ENCODE measurements at regions not wholly inside any gene's neighbourhood (a gene's known extent, or its start where the extent isn't known, plus 50 kb on each side); places are given as distances from the start of the nearest gene placed in this dataset.

DNA sequence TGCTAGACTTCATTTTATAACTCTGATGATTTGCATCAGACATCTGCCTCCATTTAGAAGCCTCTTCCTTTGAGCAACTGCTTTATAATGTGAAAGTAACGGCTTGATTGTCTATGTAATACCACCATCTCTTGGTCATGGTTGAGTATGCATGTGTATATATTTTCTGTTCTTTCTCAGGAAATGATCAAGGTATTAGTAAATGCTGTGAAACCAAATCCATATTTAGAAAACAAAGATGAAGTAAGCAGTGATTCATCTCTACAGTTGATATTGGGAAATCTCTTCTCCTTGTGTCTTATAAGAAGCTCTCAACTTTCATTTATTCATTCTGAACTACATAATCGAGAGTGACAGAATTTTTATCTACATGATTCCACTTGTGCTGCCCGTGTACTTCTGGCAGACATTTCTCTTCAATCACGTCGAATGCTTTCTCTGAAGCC is 104.6 kb upstream of the ANO3 start:
- peaks cover 6% of the 10 kb centered on the region for H3K9me3 ChIP-seq (ENCODE audit: control insufficient read depth, low read depth, low read length)
- no peaks in the 10 kb centered on the region for H3K27me3 ChIP-seq (ENCODE audit: control insufficient read depth, insufficient read depth, low read length)
- no peak overlapping the region for H3K9ac ChIP-seq (ENCODE audit: low read length)
- H3K4me3 ChIP-seq (ENCODE audit: low read length) = no peak overlapping the region
- H3K4me1 ChIP-seq (ENCODE audit: control insufficient read depth, low read depth, low read length) = no peaks in the 10 kb centered on the region
- no peak overlapping the region for H3K27ac ChIP-seq (ENCODE audit: low read length)
- no peaks in the 10 kb centered on the region for H3K36me3 ChIP-seq (ENCODE audit: control insufficient read depth, low read depth, low read length)

DNA sequence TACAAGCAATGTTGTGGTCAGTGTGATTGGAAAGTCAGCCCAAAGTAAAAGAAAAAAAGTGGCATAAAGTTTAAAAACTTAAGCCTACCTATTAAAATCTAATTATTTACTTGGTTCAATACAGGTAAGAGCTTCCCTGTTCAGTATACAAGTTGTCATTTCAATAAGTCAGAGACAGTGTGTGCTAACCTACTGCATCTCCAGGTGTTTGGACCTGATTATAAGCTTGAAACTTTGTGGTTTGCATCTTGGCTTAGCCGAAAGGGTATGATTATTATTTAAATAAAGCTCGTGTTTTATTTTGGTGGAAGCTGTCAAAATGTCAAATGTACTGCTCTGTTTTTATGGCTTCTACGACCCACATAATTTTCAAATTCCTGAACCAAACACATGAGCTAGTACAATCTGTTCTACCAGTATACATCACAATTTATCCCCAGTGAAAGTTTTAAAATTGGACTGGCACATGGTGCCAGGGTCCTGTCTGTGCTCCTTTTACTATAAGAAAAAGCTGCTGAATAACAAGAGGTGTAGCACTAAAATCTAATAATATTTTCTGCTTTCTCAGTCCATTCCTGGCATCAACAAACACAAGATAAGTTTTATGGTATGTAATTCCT is 103.9 kb upstream of the ANO3 start:
- Histone ChIP-seq H3K27ac (ENCODE audit: low read length) (no peak overlapping the region), H3K4me1 (ENCODE audit: control insufficient read depth, low read depth, low read length) (no peaks in the 10 kb centered on the region), H3K9me3 (ENCODE audit: control insufficient read depth, low read depth, low read length) (peaks cover 2% of the 10 kb centered on the region), H3K27me3 (ENCODE audit: control insufficient read depth, insufficient read depth, low read length) (no peaks in the 10 kb centered on the region), H3K9ac (ENCODE audit: low read length) (no peak overlapping the region), H3K4me3 (ENCODE audit: low read length) (no peak overlapping the region), H3K36me3 (ENCODE audit: control insufficient read depth, low read depth, low read length) (no peaks in the 10 kb centered on the region)

DNA sequence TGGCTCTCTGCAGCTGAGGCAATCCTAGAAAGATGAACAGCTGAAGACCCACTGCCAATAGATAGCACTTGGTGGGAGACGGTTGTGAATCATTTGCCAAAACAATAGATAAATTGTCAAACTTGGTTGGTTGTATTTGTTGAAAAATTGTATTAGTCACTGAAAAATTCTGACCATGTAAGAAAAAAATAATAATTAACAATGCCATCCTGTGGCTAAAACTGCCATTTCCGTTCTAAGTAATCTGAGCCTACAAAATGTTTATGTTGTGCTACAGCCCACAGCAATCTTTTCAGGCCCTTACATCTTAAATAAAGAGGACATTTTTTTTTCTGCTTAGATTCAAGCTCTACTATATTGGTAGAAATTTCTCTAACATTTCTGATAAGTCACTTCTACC is 103.2 kb upstream of the ANO3 start:
- H3K4me1 ChIP-seq (ENCODE audit: control insufficient read depth, low read depth, low read length) = no peaks in the 10 kb centered on the region
- H3K4me3 ChIP-seq (ENCODE audit: low read length) = no peak overlapping the region
- H3K36me3 ChIP-seq (ENCODE audit: control insufficient read depth, low read depth, low read length) = no peaks in the 10 kb centered on the region
- H3K27me3 ChIP-seq (ENCODE audit: control insufficient read depth, insufficient read depth, low read length) = no peaks in the 10 kb centered on the region
- H3K9me3 ChIP-seq (ENCODE audit: control insufficient read depth, low read depth, low read length) = no peaks in the 10 kb centered on the region
- H3K27ac ChIP-seq (ENCODE audit: low read length) = no peak overlapping the region
- no peak overlapping the region for H3K9ac ChIP-seq (ENCODE audit: low read length)

DNA sequence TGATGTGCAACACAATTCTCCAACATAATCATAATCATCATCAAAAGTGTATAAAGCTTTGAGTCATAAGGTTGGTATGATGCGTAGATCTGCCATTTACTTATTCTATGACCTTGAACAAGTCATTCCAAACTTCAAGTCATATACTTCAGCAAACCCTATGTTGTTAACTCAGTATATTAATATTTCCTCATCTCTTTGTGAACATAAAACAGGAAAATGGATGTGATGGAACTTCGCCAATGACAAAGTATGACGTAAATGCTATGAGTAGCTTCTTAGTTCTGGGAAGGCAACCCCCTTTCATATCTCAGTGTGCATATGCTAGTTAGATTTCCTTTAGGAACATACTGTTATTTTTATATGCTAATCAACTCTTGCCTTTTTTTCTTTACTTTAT is 102.7 kb upstream of the ANO3 start:
- no peak overlapping the region for H3K4me3 ChIP-seq (ENCODE audit: low read length)
- H3K9me3 ChIP-seq (ENCODE audit: control insufficient read depth, low read depth, low read length) = no peaks in the 10 kb centered on the region
- H3K9ac ChIP-seq (ENCODE audit: low read length) = no peak overlapping the region
- H3K27me3 ChIP-seq (ENCODE audit: control insufficient read depth, insufficient read depth, low read length) = no peaks in the 10 kb centered on the region
- H3K36me3 ChIP-seq (ENCODE audit: control insufficient read depth, low read depth, low read length) = no peaks in the 10 kb centered on the region
- H3K4me1 ChIP-seq (ENCODE audit: control insufficient read depth, low read depth, low read length) = no peaks in the 10 kb centered on the region
- no peak overlapping the region for H3K27ac ChIP-seq (ENCODE audit: low read length)

DNA sequence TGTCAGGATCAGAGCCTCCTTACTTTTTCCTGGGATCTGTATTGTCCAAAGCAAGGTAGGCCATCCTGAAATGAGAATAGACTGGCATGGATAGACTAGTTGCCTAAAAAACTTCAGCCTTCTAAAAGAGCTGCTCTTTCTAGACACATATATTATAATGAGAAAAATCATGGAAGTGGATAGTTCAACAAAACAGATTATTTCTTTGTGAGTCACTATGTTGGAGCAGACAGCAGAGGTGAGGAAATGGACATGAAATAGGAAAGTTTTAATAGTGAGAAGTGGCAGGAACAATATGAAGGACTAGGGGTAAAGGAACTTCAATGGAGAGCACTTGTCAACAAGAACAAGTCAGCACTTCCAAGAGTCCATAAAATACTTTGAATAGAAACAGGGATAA is 101.9 kb upstream of the ANO3 start:
- Histone ChIP-seq H3K4me1 (ENCODE audit: control insufficient read depth, low read depth, low read length) (no peaks in the 10 kb centered on the region), H3K9ac (ENCODE audit: low read length) (no peak overlapping the region), H3K36me3 (ENCODE audit: control insufficient read depth, low read depth, low read length) (no peaks in the 10 kb centered on the region), H3K9me3 (ENCODE audit: control insufficient read depth, low read depth, low read length) (no peaks in the 10 kb centered on the region), H3K27me3 (ENCODE audit: control insufficient read depth, insufficient read depth, low read length) (no peaks in the 10 kb centered on the region), H3K27ac (ENCODE audit: low read length) (no peak overlapping the region), H3K4me3 (ENCODE audit: low read length) (no peak overlapping the region)

DNA sequence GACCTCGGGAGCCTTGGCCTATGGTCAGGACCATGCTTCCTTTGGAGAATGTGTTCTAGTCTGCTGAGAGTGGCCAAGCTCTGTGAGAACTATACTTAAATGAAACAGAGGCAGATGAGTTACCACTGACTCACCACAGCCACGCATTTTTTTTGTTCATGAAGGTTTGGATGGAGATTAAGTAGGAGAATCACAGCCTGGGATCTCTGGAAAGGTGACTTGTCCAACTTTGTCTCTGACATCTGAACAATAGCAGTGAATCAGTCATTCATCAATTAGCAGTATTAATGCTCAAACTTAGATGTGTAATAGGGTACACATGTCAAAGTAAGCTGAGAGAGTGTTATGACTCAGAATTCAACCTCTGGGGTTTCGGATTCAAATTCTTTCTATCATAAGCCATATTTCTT is 100.7 kb upstream of the ANO3 start:
- no peak overlapping the region for H3K4me3 ChIP-seq (ENCODE audit: low read length)
- no peaks in the 10 kb centered on the region for H3K27me3 ChIP-seq (ENCODE audit: control insufficient read depth, insufficient read depth, low read length)
- no peaks in the 10 kb centered on the region for H3K9me3 ChIP-seq (ENCODE audit: control insufficient read depth, low read depth, low read length)
- no peaks in the 10 kb centered on the region for H3K36me3 ChIP-seq (ENCODE audit: control insufficient read depth, low read depth, low read length)
- H3K27ac ChIP-seq (ENCODE audit: low read length) = no peak overlapping the region
- no peaks in the 10 kb centered on the region for H3K4me1 ChIP-seq (ENCODE audit: control insufficient read depth, low read depth, low read length)
- no peak overlapping the region for H3K9ac ChIP-seq (ENCODE audit: low read length)

DNA sequence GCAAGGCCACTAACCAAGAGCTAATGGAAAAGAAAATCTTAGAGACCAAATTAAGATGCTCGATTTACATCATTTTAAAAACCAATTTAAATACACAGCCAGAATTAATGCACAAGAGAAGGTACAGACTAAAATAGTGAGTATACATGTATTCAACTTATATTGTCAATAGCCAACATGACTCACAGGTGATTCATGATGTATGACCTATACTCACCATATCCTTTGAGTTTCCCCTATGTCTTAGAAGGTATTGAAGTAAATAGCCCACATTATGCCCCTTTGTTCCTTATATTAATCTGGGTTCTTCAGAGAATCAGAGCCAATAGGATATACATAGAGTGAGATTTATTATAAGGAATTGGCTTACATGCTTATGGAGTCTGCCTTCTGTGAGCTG is 97.5 kb upstream of the ANO3 start:
- no peak overlapping the region for H3K4me3 ChIP-seq (ENCODE audit: low read length)
- H3K36me3 ChIP-seq (ENCODE audit: control insufficient read depth, low read depth, low read length) = no peaks in the 10 kb centered on the region
- no peaks in the 10 kb centered on the region for H3K27me3 ChIP-seq (ENCODE audit: control insufficient read depth, insufficient read depth, low read length)
- no peaks in the 10 kb centered on the region for H3K9me3 ChIP-seq (ENCODE audit: control insufficient read depth, low read depth, low read length)
- no peak overlapping the region for H3K27ac ChIP-seq (ENCODE audit: low read length)
- H3K9ac ChIP-seq (ENCODE audit: low read length) = no peak overlapping the region
- no peaks in the 10 kb centered on the region for H3K4me1 ChIP-seq (ENCODE audit: control insufficient read depth, low read depth, low read length)

DNA sequence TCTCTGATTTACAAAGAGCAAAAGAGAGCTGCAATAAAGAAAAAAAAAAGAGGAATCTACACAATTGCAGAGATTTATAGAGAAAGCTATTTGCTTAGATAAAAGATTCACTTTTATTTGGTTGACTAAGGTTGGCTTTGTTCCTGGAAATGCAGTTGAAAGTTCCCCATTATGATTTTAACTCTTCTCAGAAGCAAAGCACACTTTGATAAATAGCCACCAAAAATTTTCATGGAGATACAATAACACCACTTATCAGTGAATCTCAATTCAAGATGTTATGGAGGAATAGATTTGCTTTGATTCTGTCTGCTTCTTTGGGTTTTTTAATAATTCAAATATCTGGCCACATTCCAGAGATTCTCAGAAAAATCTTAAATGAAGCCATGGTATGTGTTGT is 88.5 kb upstream of the ANO3 start:
- Histone ChIP-seq H3K27ac (ENCODE audit: low read length) (no peak overlapping the region), H3K27me3 (ENCODE audit: control insufficient read depth, insufficient read depth, low read length) (no peaks in the 10 kb centered on the region), H3K4me3 (ENCODE audit: low read length) (no peak overlapping the region), H3K9me3 (ENCODE audit: control insufficient read depth, low read depth, low read length) (no peaks in the 10 kb centered on the region), H3K4me1 (ENCODE audit: control insufficient read depth, low read depth, low read length) (no peaks in the 10 kb centered on the region), H3K36me3 (ENCODE audit: control insufficient read depth, low read depth, low read length) (no peaks in the 10 kb centered on the region), H3K9ac (ENCODE audit: low read length) (no peak overlapping the region)

DNA sequence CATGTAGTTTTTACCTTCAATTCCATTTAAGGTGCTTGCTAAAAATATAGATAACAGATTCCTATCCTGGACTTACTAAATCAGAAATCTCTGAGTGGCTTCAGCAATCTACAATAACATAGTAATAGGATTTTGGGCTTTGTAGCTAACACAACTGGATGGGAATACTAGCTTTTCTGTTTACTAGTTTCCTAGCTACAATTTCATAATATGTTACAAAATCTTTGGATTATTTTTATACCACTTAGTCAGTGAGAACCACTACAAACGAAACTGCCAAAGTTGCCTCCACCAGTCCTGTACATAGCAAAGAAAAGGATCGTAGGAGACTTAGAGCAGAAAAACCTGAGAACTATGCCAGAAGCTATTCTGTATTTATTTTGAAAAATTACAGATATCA is 87.7 kb upstream of the ANO3 start:
- no peaks in the 10 kb centered on the region for H3K27me3 ChIP-seq (ENCODE audit: control insufficient read depth, insufficient read depth, low read length)
- H3K9ac ChIP-seq (ENCODE audit: low read length) = no peak overlapping the region
- no peaks in the 10 kb centered on the region for H3K9me3 ChIP-seq (ENCODE audit: control insufficient read depth, low read depth, low read length)
- H3K27ac ChIP-seq (ENCODE audit: low read length) = no peak overlapping the region
- H3K4me1 ChIP-seq (ENCODE audit: control insufficient read depth, low read depth, low read length) = no peaks in the 10 kb centered on the region
- H3K36me3 ChIP-seq (ENCODE audit: control insufficient read depth, low read depth, low read length) = no peaks in the 10 kb centered on the region
- H3K4me3 ChIP-seq (ENCODE audit: low read length) = no peak overlapping the region

DNA sequence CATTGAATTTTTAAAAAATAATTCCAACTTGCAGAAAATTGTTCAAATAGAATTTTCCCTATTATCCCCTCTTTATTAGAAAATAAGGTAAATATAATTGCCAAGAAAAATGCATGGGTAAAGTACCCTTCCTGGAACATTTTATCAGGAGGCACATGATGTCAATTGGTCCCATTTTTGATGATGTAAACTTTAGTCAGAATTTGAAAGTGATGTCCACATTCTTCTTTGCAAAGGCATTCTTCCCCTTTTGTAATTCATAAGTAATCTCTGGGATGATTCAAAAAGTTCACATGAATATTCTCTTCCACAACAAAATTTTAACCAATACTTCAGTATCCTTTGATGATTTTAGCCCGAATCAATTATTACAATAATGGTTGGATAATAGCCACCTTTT is 86.9 kb upstream of the ANO3 start:
- Histone ChIP-seq H3K4me3 (ENCODE audit: low read length) (no peak overlapping the region), H3K4me1 (ENCODE audit: control insufficient read depth, low read depth, low read length) (no peaks in the 10 kb centered on the region), H3K27ac (ENCODE audit: low read length) (no peak overlapping the region), H3K9ac (ENCODE audit: low read length) (no peak overlapping the region), H3K9me3 (ENCODE audit: control insufficient read depth, low read depth, low read length) (no peaks in the 10 kb centered on the region), H3K36me3 (ENCODE audit: control insufficient read depth, low read depth, low read length) (no peaks in the 10 kb centered on the region), H3K27me3 (ENCODE audit: control insufficient read depth, insufficient read depth, low read length) (no peaks in the 10 kb centered on the region)

DNA sequence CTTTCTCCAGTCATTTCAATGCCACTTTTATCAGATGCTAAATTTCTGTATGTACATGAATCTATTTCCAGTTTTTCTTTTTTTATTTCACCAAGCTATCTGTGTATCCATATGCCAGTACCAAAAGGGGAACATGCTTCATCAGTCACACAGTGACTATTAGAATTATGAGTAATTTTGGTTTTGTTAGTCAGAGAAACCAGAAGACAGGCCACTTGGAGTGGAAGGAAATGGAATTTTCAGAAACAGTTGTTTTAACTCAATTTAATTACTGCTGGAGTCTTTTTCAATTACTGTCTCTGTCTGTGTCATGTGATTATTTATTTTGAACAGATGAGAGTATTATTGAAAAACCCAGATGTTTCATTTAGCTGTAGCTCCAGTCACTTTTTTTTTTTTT is 84.6 kb upstream of the ANO3 start:
- H3K9ac ChIP-seq (ENCODE audit: low read length) = no peak overlapping the region
- no peaks in the 10 kb centered on the region for H3K4me1 ChIP-seq (ENCODE audit: control insufficient read depth, low read depth, low read length)
- no peak overlapping the region for H3K4me3 ChIP-seq (ENCODE audit: low read length)
- H3K27me3 ChIP-seq (ENCODE audit: control insufficient read depth, insufficient read depth, low read length) = no peaks in the 10 kb centered on the region
- no peaks in the 10 kb centered on the region for H3K9me3 ChIP-seq (ENCODE audit: control insufficient read depth, low read depth, low read length)
- H3K36me3 ChIP-seq (ENCODE audit: control insufficient read depth, low read depth, low read length) = no peaks in the 10 kb centered on the region
- no peak overlapping the region for H3K27ac ChIP-seq (ENCODE audit: low read length)

DNA sequence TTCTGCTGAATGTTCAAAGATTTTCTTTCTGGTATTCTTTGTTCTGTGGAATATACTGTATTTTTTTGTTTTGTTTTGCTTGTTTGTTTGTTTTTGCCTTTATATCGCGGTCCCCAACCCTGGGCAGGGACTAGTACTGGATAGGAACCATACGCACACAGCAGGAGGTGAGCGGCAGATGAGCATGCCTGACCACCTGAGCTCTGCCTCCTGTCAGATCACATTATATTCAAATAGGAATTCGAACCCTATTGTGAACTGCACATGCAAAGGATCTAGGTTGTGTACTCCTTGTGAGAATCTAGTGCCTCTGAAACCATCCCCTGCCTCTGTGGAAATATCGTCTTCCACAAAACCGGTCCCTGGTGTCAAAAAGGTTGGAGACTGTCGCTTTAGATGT is 83.3 kb upstream of the ANO3 start:
- no peak overlapping the region for H3K27ac ChIP-seq (ENCODE audit: low read length)
- H3K4me3 ChIP-seq (ENCODE audit: low read length) = no peak overlapping the region
- H3K4me1 ChIP-seq (ENCODE audit: control insufficient read depth, low read depth, low read length) = no peaks in the 10 kb centered on the region

More for the DNA sequence above, 83.3 kb upstream of the ANO3 start:
- no peaks in the 10 kb centered on the region for H3K27me3 ChIP-seq (ENCODE audit: control insufficient read depth, insufficient read depth, low read length)
- no peaks in the 10 kb centered on the region for H3K9me3 ChIP-seq (ENCODE audit: control insufficient read depth, low read depth, low read length)
- H3K9ac ChIP-seq (ENCODE audit: low read length) = no peak overlapping the region
- no peaks in the 10 kb centered on the region for H3K36me3 ChIP-seq (ENCODE audit: control insufficient read depth, low read depth, low read length)

Measured in iPS-18a (cell line).